T47D (cell line): ENCODE measurements at regions not wholly inside any gene's neighbourhood (a gene's known extent, or its start where the extent isn't known, plus 50 kb on each side); places are given as distances from the start of the nearest gene placed in this dataset.
A peak's percentile ranks its signal among the peaks of the same experiment; 100 is the strongest.
"Not testable (repeated sequence)": the region's sequence is repeated elsewhere in the genome, so short reads cannot be mapped to it uniquely, and the experiment has no call there.

Experiments
- DNase-seq, 2 experiments: peaks; one replicate each; pipeline versions ENCODE4 v3.0.0 to v3.0.0-alpha.2; 2011 to 2012; ENCODE audit warnings: low read depth in 1 of 2, low spot score in 1 of 2
- JUND ChIP-seq: IDR thresholded peaks from 2 replicates; pipeline ENCODE4 v1.6.1; 2012; ENCODE audit warnings: low read depth
- in situ Hi-C: cut with HindIII; loops from 2 replicates; pipeline ENCODE4 v1.10.0; 2016; ENCODE audit warnings: low sequenced_read_pairs, low pct_unique_long_range_greater_than_20kb

- TF ChIP-seq JUND, result no peak
- DNase-seq, result no peak
- in situ Hi-C loops, result no loop called here
Observed at GRCh38 chr5:163731256-163731655, 225.8 kb downstream of the MAT2B start.

GRCh38 chr5:163735069-163735468 is 229.7 kb downstream of the MAT2B start:
- DNase-seq, result peak in 1 of 2 experiments; percentile 37
- in situ Hi-C loops, result no loop called here

DNA sequence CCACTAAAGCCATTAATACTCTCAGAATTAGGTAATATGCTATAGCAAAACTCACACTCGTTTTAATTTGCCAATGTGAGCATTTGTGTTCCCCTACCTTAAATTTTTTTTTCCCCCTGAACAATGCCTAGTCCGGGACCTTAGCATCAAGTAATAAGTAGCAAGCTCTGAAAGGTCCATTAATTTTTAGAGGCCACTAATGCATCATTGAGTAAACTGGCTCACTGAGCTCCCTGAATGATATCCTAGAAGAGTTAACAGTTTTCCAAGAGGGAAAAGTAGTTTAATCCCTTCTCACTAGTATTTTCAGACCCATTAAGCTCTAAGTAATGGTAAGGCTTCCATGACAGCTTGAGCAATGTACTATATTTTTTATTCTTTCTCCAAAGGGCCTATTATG is 242.2 kb downstream of the MAT2B start:
- in situ Hi-C loops, result no loop called here
- DNase-seq, result no peak
- no peak for TF ChIP-seq JUND

More at GRCh38 chr5:163735069-163735468, 229.7 kb downstream of the MAT2B start:
- TF ChIP-seq JUND, result no peak

GRCh38 chr5:163748934-163749333 is 243.5 kb downstream of the MAT2B start:
- DNase-seq, result no peak
- in situ Hi-C loops, result no loop called here
- no peak for TF ChIP-seq JUND

DNA sequence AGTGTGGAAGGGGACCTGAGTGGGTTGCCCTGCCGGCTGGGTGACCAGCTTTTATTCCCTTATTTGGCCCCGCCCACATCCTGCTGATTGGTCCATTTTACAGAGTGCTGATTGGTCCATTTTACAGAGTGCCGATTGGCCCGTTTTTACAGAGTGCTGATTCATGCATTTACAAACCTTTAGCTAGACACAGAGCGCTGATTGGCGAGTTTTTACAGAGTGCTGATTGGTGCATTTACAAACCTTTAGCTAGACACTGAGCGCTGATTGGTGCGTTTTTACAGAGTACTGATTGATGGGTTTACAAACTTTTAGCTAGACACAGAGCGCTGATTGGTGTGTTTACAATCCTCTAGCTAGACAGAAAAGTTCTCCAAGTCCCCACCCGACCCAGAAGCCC is 245.0 kb downstream of the MAT2B start:
- DNase-seq, result peak in 1 of 2 experiments; percentile 35
- in situ Hi-C loops, result not testable (repeated sequence)

- no peak for DNase-seq
- TF ChIP-seq JUND, result no peak
- in situ Hi-C loops, result no loop called here
Observed at GRCh38 chr5:163755505-163755904, 250.1 kb downstream of the MAT2B start.

DNA sequence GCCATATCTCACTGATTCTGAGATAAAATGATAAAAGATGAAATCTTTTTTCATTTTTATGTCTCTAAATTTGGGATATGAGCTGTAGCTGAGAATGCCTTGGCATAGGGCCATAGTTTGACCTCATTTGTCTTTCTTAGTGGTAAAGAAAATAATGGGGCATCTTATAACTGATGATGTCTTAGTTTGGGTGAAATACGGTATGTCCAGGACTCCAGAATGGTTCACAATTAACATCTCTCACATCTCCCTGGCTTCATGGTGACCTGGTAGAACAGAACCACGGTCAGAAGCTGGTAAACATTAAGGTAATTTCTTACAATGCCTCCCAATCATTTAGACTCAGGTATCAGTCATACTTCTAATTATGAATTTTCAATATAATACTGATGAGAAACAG is 250.8 kb downstream of the MAT2B start:
- in situ Hi-C loops, result no loop called here
- no peak for TF ChIP-seq JUND
- no peak for DNase-seq

- no peak for TF ChIP-seq JUND
- in situ Hi-C loops, result no loop called here
- no peak for DNase-seq
Observed at GRCh38 chr5:163757344-163757743, 251.9 kb downstream of the MAT2B start.

GRCh38 chr5:163758283-163758711 is 252.9 kb downstream of the MAT2B start:
- no peak for DNase-seq
- TF ChIP-seq JUND, result no peak
- in situ Hi-C loops, result no loop called here

- no peak for DNase-seq
- no peak for TF ChIP-seq JUND
- in situ Hi-C loops, result no loop called here
Observed at GRCh38 chr5:163759000-163759704, 253.7 kb downstream of the MAT2B start.

GRCh38 chr5:163760498-163760897 is 255.1 kb downstream of the MAT2B start:
- in situ Hi-C loops, result no loop called here
- no peak for TF ChIP-seq JUND
- DNase-seq, result no peak

- DNase-seq, result no peak
- TF ChIP-seq JUND, result no peak
- in situ Hi-C loops, result no loop called here
Observed at GRCh38 chr5:163766936-163767670, 261.7 kb downstream of the MAT2B start.

DNA sequence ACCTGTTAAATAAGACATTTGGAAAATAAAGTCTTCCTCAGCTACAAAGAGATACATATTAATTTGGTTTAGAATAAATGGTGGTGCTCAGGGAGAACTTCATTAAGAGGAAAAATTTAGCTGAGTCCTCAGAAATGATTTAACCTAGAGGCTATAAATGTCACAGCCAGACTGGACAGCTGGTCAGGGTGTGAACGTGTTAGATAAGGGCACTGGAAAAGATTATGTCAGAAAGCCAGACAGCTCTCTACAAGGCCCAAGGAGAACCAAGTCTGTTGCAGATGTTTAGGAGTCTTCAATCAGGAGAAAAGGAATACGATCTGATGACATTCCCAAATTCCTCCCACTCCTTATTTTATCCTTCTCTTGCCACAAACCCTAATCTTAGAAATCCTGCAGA is 265.2 kb downstream of the MAT2B start:
- in situ Hi-C loops, result no loop called here
- TF ChIP-seq JUND, result no peak
- DNase-seq, result no peak
